ENCODE measurements at regions not wholly inside any gene's neighbourhood (a gene's known extent, or its start where the extent isn't known, plus 50 kb on each side); places are given as distances from the start of the nearest gene placed in this dataset.

DNA sequence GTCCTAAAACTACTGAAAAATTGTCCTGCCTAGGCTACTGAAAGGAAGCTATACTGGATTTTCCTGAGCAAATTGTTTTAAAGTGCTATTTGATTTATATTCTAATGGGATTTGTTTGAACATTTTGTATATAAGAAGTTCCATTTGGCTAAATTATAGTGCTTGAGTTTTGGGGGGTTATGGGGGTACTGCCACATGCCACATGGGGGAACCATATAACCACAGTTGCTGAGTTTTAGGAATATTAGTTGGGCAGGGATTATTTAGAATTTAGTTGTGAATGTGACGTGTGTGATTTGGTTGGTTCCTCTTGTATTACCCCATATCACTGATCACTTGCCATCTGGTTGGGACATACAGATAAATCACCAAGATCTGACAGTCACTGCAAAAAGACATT, 224.5 kb upstream of the TAPT1 start:
- TF ChIP-seq BACH2 (CRISPR knock-in tag; IDR thresholded peaks at IDR 0.05; ENCODE audit: borderline replicate concordance) (no peak), SNAI2 (CRISPR knock-in tag; IDR thresholded peaks at IDR 0.05) (no peak), ZNF565 (CRISPR knock-in tag; conservative IDR thresholded peaks at IDR 0.05; ENCODE audit: low read depth) (no peak), PATZ1 (CRISPR knock-in tag; IDR thresholded peaks at IDR 0.05; ENCODE audit: borderline replicate concordance) (no peak), ZNF70 (CRISPR knock-in tag; IDR thresholded peaks at IDR 0.05) (no peak), ZFP30 (CRISPR knock-in tag; IDR thresholded peaks at IDR 0.05) (no peak), PPARA (CRISPR knock-in tag; IDR thresholded peaks at IDR 0.05; ENCODE audit: borderline replicate concordance) (no peak), ARNTL (CRISPR knock-in tag; IDR thresholded peaks at IDR 0.05; ENCODE audit: borderline replicate concordance, low read depth) (no peak), CSRNP3 (CRISPR knock-in tag; IDR thresholded peaks at IDR 0.05) (no peak), ESRRG (CRISPR knock-in tag; IDR thresholded peaks at IDR 0.05) (no peak), GLIS3 (CRISPR knock-in tag; IDR thresholded peaks at IDR 0.05) (no peak), CSDC2 (CRISPR knock-in tag; IDR thresholded peaks at IDR 0.05) (no peak)
- TF ChIP-seq, protein P1, sequence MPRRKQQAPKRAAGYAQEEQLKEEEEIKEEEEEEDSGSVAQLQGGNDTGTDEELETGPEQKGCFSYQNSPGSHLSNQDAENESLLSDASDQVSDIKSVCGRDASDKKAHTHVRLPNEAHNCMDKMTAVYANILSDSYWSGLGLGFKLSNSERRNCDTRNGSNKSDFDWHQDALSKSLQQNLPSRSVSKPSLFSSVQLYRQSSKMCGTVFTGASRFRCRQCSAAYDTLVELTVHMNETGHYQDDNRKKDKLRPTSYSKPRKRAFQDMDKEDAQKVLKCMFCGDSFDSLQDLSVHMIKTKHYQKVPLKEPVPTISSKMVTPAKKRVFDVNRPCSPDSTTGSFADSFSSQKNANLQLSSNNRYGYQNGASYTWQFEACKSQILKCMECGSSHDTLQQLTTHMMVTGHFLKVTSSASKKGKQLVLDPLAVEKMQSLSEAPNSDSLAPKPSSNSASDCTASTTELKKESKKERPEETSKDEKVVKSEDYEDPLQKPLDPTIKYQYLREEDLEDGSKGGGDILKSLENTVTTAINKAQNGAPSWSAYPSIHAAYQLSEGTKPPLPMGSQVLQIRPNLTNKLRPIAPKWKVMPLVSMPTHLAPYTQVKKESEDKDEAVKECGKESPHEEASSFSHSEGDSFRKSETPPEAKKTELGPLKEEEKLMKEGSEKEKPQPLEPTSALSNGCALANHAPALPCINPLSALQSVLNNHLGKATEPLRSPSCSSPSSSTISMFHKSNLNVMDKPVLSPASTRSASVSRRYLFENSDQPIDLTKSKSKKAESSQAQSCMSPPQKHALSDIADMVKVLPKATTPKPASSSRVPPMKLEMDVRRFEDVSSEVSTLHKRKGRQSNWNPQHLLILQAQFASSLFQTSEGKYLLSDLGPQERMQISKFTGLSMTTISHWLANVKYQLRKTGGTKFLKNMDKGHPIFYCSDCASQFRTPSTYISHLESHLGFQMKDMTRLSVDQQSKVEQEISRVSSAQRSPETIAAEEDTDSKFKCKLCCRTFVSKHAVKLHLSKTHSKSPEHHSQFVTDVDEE (CRISPR knock-in tag; IDR thresholded peaks at IDR 0.05): no peak
- ATAC-seq: no peak

- no peak for ATAC-seq
- TF ChIP-seq PPARA (CRISPR knock-in tag; IDR thresholded peaks at IDR 0.05; ENCODE audit: borderline replicate concordance) (no peak), CSDC2 (CRISPR knock-in tag; IDR thresholded peaks at IDR 0.05) (no peak)
- TF ChIP-seq, protein P1 (CRISPR knock-in tag; IDR thresholded peaks at IDR 0.05): no peak
Measured at GRCh38 chr4:16450031-16450430, 223.8 kb upstream of the TAPT1 start.

GRCh38 chr4:16449406-16449805, 223.1 kb upstream of the TAPT1 start:
- ATAC-seq: no peak
- TF ChIP-seq PPARA (CRISPR knock-in tag; IDR thresholded peaks at IDR 0.05; ENCODE audit: borderline replicate concordance) (no peak), ISL1 (CRISPR knock-in tag; IDR thresholded peaks at IDR 0.05) (no peak), OSR1 (CRISPR knock-in tag; IDR thresholded peaks at IDR 0.05) (no peak), PATZ1 (CRISPR knock-in tag; IDR thresholded peaks at IDR 0.05; ENCODE audit: borderline replicate concordance) (no peak), TCF4 (CRISPR knock-in tag; IDR thresholded peaks at IDR 0.05; ENCODE audit: borderline replicate concordance) (no peak), CSDC2 (CRISPR knock-in tag; IDR thresholded peaks at IDR 0.05) (no peak), ZNF70 (CRISPR knock-in tag; IDR thresholded peaks at IDR 0.05) (no peak), ESRRG (CRISPR knock-in tag; IDR thresholded peaks at IDR 0.05) (no peak), SNAI2 (CRISPR knock-in tag; IDR thresholded peaks at IDR 0.05) (no peak), ZC3H10 (CRISPR knock-in tag; IDR thresholded peaks at IDR 0.05) (no peak)
- TF ChIP-seq, protein P1 (CRISPR knock-in tag; IDR thresholded peaks at IDR 0.05): no peak

All from SK-N-SH treated with all-trans-retinoic acid at 6 μM for 48 hours (cell line).